CD4-positive, alpha-beta T cell treated with Interferon gamma for 1 hour (primary cell): ENCODE measurements at regions not wholly inside any gene's neighbourhood (a gene's known extent, or its start where the extent isn't known, plus 50 kb on each side); places are given as distances from the start of the nearest gene placed in this dataset.
"Not testable (repeated sequence)": the region's sequence is repeated elsewhere in the genome, so short reads cannot be mapped to it uniquely, and the experiment has no call there.

Experiments used
- DNase-seq: peaks from one replicate; pipeline ENCODE4 v3.0.0-alpha.2; 2020

GRCh38 chr9:126057121-126057825 lies 269.4 kb upstream of the MVB12B start:
- DNase-seq: no peak

GRCh38 chr9:126058011-126058531 lies 268.6 kb upstream of the MVB12B start:
- no peak for DNase-seq

GRCh38 chr9:126058591-126058990 lies 268.0 kb upstream of the MVB12B start:
- DNase-seq: no peak

- DNase-seq: no peak
Measured at GRCh38 chr9:126061575-126061974, 265.1 kb upstream of the MVB12B start.

- no peak for DNase-seq
Measured at GRCh38 chr9:126062158-126062886, 264.3 kb upstream of the MVB12B start.

- DNase-seq: no peak
Measured at GRCh38 chr9:126063326-126063725, 263.3 kb upstream of the MVB12B start.

GRCh38 chr9:126066131-126066530 lies 260.5 kb upstream of the MVB12B start:
- no peak for DNase-seq

GRCh38 chr9:126067031-126067734 lies 259.4 kb upstream of the MVB12B start:
- no peak for DNase-seq

- DNase-seq: no peak
Measured at GRCh38 chr9:126068534-126069230, 257.9 kb upstream of the MVB12B start.

GRCh38 chr9:126069400-126069955 lies 257.2 kb upstream of the MVB12B start:
- no peak for DNase-seq

- no peak for DNase-seq
Measured at GRCh38 chr9:126070058-126070655, 256.5 kb upstream of the MVB12B start.

GRCh38 chr9:126071076-126071750 lies 255.4 kb upstream of the MVB12B start:
- DNase-seq: no peak

- not testable (repeated sequence) for DNase-seq
Measured at GRCh38 chr9:126077656-126078055, 249.0 kb upstream of the MVB12B start.

- DNase-seq: no peak
Measured at GRCh38 chr9:126080641-126081040, 246.0 kb upstream of the MVB12B start.

GRCh38 chr9:126081746-126082145 lies 244.9 kb upstream of the MVB12B start:
- no peak for DNase-seq

- no peak for DNase-seq
Measured at GRCh38 chr9:126084008-126084407, 242.6 kb upstream of the MVB12B start.

GRCh38 chr9:126084696-126085095 lies 241.9 kb upstream of the MVB12B start:
- DNase-seq: no peak

- DNase-seq: no peak
Measured at GRCh38 chr9:126085170-126085569, 241.5 kb upstream of the MVB12B start.

- no peak for DNase-seq
Measured at GRCh38 chr9:126088336-126088735, 238.3 kb upstream of the MVB12B start.

- DNase-seq: no peak
Measured at GRCh38 chr9:126089789-126090188, 236.8 kb upstream of the MVB12B start.

- DNase-seq: no peak
Measured at GRCh38 chr9:126093771-126094170, 232.9 kb upstream of the MVB12B start.
